Tibial nerve (tissue), 3 donors: ENCODE measurements at regions not wholly inside any gene's neighbourhood (a gene's known extent, or its start where the extent isn't known, plus 50 kb on each side); places are given as distances from the start of the nearest gene placed in this dataset.

ENCODE experiments used
- CTCF ChIP-seq, 5 experiments: fragments of 200-600 bp in 3 of 5; fragments of 450-650 bp in 2 of 5; sonication (generic) in 3 of 5; IDR thresholded peaks; one replicate each; pipeline ENCODE4 v1.5.1; 2016 to 2019; ENCODE audit warnings: antibody characterized with exemption in 5 of 5, mild to moderate bottlenecking in 3 of 5, moderate library complexity in 2 of 5
- POLR2A ChIP-seq, 2 donors: fragments of 450-650 bp; IDR thresholded peaks; one replicate each; pipeline ENCODE4 v1.6.1; 2017; ENCODE audit warnings: antibody characterized with exemption in 2 of 2, mild to moderate bottlenecking in 2 of 2, moderate library complexity in 2 of 2

- TF ChIP-seq POLR2A (IDR thresholded peaks at IDR 0.05) (no peak), CTCF (IDR thresholded peaks at IDR 0.05) (no peak)
Measured at GRCh38 chr10:53606981-53607380, 834.4 kb upstream of the MBL2 start.
